Naive thymus-derived CD4-positive, alpha-beta T cell (primary cell): ENCODE measurements at regions not wholly inside any gene's neighbourhood (a gene's known extent, or its start where the extent isn't known, plus 50 kb on each side); places are given as distances from the start of the nearest gene placed in this dataset.

Experiments
- ATAC-seq: fragments of 150-1000 bp; cut with Tn5 transposase; 2 replicates; pipeline ENCODE4 v1.10.0; 2021; ENCODE audit warnings: mild to moderate bottlenecking, moderate library complexity
- CTCF ChIA-PET: fragments of 350-600 bp; sonication (Branson Sonifier 250); formaldehyde crosslinking; loops from one replicate; lab custom pipeline; 2021; ENCODE audit warnings: antibody characterized with exemption; lab: Charles Lee
- POLR2A ChIA-PET: fragments of 350-600 bp; sonication (Branson Sonifier 250); formaldehyde crosslinking; loops from one replicate; lab custom pipeline; 2021; ENCODE audit warnings: antibody characterized with exemption, inconsistent platforms; lab: Charles Lee
- DNase-seq, 9 donors: peaks; one replicate each; pipeline versions ENCODE4 v3.0.0 to v3.0.0-alpha.2; 2020 to 2022; ENCODE audit warnings: mixed read lengths in 1 of 9
- H3K27ac ChIP-seq: one replicate; pipeline ENCODE4 v1.7.0; 2013; ENCODE audit warnings: mild to moderate bottlenecking, low read depth, low read length, moderate library complexity
- H3K27me3 ChIP-seq, 2 donors: one replicate each; pipeline ENCODE4 v1.7.0; 2013; ENCODE audit warnings: low read length in 2 of 2, mild to moderate bottlenecking in 2 of 2, moderate library complexity in 2 of 2; ENCODE audit not compliant: control insufficient read depth in 2 of 2, insufficient read depth in 2 of 2
- H3K36me3 ChIP-seq, 3 experiments: 1 replicate in 2 of 3; 2 replicates in 1 of 3; pipeline ENCODE4 v1.7.0; 2013; ENCODE audit warnings: low read length in 3 of 3, mild to moderate bottlenecking in 3 of 3, moderate library complexity in 1 of 3; ENCODE audit not compliant: insufficient read depth in 3 of 3, control insufficient read depth in 2 of 3
- H3K4me1 ChIP-seq, 2 donors: one replicate each; pipeline ENCODE4 v1.7.0; 2013; ENCODE audit warnings: low read length in 2 of 2, mild to moderate bottlenecking in 2 of 2, moderate library complexity in 1 of 2; ENCODE audit not compliant: control insufficient read depth in 2 of 2, insufficient read depth in 2 of 2
- H3K4me3 ChIP-seq: 2 replicates; pipeline ENCODE4 v1.7.0; 2013; ENCODE audit warnings: mild to moderate bottlenecking, low read length
- H3K9me3 ChIP-seq, 3 experiments: 1 replicate in 2 of 3; 2 replicates in 1 of 3; pipeline ENCODE4 v1.7.0; 2013; ENCODE audit warnings: low read length in 3 of 3; ENCODE audit not compliant: control insufficient read depth in 2 of 3
- H3K27ac Mint-ChIP-seq, 9 donors: one replicate each; pipeline ENCODE4 v1.8.0; 2020 to 2022; ENCODE audit warnings: mixed read lengths in 9 of 9, mild to moderate bottlenecking in 8 of 9, moderate library complexity in 5 of 9, inconsistent platforms in 2 of 9
- H3K27me3 Mint-ChIP-seq, 5 donors: one replicate each; pipeline ENCODE4 v1.8.0; 2021 to 2022; ENCODE audit warnings: mixed read lengths in 5 of 5, mild to moderate bottlenecking in 1 of 5
- H3K36me3 Mint-ChIP-seq, 5 donors: one replicate each; pipeline ENCODE4 v1.8.0; 2020 to 2022; ENCODE audit warnings: mixed read lengths in 5 of 5, mild to moderate bottlenecking in 3 of 5, inconsistent platforms in 1 of 5
- H3K4me1 Mint-ChIP-seq, 7 donors: one replicate each; pipeline ENCODE4 v1.8.0; 2020 to 2022; ENCODE audit warnings: mixed read lengths in 7 of 7, mild to moderate bottlenecking in 3 of 7, inconsistent platforms in 1 of 7
- H3K4me3 Mint-ChIP-seq, 10 donors: one replicate each; pipeline ENCODE4 v1.8.0; 2020 to 2022; ENCODE audit warnings: mild to moderate bottlenecking in 10 of 10, mixed read lengths in 10 of 10, moderate library complexity in 6 of 10, inconsistent platforms in 2 of 10
- H3K9me3 Mint-ChIP-seq, 11 donors: one replicate each; pipeline ENCODE4 v1.8.0; 2020 to 2022; ENCODE audit warnings: mixed read lengths in 11 of 11, mild to moderate bottlenecking in 4 of 11, inconsistent platforms in 1 of 11, moderate library complexity in 1 of 11
- intact Hi-C, 2 donors: fragments of 100-400 bp; cut with micrococcal nuclease; formaldehyde crosslinking; loops; one replicate each; pipeline ENCODE4 v1.15.1; 2023

DNA sequence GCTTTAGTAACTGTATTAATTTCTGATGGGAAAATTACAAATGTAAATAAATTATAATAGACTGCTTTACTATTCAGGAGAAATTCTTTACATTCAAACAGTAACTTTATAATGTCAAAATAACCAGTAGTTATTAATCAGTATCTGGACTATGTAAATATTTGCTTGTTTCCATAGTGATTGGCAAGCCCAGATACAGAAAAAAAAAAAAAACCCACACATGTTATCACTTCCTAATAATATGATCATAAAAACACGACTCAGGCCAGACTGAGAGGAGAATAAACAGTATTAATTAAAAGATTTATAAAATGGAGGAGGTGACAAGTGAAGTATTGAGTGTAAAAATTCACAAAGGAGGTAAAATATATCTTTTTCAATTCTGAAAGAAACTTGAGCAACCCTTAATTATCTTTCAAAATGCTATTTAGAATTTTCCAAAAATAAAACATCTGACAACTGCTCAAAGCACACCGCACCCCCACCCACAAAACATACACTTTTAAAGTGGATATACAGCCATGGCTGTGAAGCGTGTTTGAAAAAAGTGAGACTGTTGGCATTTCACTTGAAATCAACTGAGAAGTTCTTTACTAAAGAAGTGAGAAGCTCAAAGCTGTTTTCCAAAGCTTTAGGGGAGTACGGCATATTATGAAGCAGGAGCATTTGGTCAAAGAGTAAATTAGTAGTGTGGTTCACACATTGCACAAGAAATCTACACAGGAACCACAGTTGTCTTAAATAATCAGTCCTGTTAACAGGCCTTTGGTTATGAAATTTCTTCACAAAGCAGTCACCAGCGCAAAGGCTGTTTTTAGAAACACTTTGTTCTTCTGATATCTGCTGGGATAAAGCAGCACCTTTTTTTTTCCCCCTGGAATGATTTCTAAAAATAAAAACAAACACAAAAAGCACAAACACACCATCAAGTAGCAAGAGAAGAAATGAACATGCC, 475.8 kb downstream of the TXNL1 start:
- Mint-ChIP-seq H3K27me3 (no peaks in the 10 kb centered on the region), H3K9me3 (peaks cover 0 to 9% (median 0%) of the 10 kb centered on the region in 11 donors), H3K27ac (no peak overlapping the region), H3K4me3 (no peak overlapping the region), H3K4me1 (peaks cover 0 to 2% (median 0%) of the 10 kb centered on the region in 7 donors), H3K36me3 (no peaks in the 10 kb centered on the region)
- POLR2A ChIA-PET, result no interaction called here
- no peaks in the 10 kb centered on the region for H3K27me3 ChIP-seq
- H3K9me3 ChIP-seq, result no peaks in the 10 kb centered on the region
- CTCF ChIA-PET, result no interaction called here
- DNase-seq, result no peak
- ATAC-seq, result no peak
- no peaks in the 10 kb centered on the region for H3K36me3 ChIP-seq
- intact Hi-C loops, result no loop called here
- no peaks in the 10 kb centered on the region for H3K4me1 ChIP-seq
- H3K4me3 ChIP-seq, result no peak overlapping the region
- H3K27ac ChIP-seq, result no peak overlapping the region

DNA sequence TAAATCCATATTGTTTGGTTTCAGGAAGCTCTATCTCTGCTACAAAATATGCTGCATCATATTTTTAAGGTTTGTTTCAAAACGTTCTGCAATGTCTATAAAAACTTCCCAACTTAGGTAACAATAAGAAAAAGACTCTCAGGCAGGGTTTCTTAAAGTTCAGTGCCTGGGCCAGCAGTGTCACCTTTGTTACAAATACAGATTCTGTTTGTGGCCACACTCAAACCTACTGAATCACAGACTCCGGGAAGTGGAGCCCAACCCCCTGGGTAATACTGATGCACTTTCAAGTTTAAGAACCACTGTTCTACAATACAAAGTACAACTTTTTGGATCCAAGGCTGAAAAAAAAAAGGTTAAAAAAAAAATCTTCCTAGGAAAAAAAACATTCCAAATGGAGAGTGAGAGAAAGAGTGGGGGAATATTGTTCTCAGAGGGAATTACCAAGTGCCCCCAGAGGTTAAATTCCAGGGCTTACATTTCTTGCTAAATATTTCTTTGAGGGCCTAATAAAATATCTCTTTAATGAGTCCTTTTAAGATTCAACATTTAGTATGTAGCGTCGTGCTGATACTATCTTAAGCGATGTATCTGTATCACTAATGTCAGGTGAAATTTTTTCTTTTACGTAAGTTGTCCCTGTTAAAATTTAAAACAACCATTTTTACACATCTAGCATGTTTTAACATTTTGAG, 476.7 kb downstream of the TXNL1 start:
- Histone ChIP-seq H3K27ac (no peak overlapping the region), H3K36me3 (no peaks in the 10 kb centered on the region), H3K4me3 (no peak overlapping the region), H3K4me1 (no peaks in the 10 kb centered on the region), H3K9me3 (no peaks in the 10 kb centered on the region), H3K27me3 (no peaks in the 10 kb centered on the region)
- no peak for DNase-seq
- ChIA-PET CTCF (no interaction called here), POLR2A (no interaction called here)
- Mint-ChIP-seq H3K27me3 (no peaks in the 10 kb centered on the region), H3K36me3 (no peaks in the 10 kb centered on the region), H3K4me3 (no peak overlapping the region), H3K27ac (no peak overlapping the region), H3K4me1 (peaks cover 0 to 2% (median 0%) of the 10 kb centered on the region in 7 donors), H3K9me3 (peaks cover 0 to 9% (median 0%) of the 10 kb centered on the region in 11 donors)
- no peak for ATAC-seq
- intact Hi-C loops, result no loop called here

DNA sequence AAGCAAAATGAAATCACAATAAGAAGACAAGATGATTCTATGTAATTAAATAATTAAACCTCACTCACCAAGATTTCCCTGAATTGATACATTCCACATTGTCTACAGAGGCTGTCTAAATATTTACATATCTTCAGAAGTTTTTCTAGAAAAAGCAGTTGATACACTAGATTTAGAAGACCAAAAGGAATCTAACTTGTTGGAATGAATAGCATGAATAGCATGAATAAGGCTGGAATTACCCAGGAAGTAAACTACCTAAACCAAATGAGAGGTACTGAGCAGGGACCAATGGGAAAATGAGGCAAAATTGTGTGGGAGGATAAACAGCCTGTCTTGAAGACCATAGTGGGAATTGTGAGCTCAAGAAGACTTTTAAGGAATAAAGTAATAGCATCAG, 479.7 kb downstream of the TXNL1 start:
- no peaks in the 10 kb centered on the region for H3K36me3 Mint-ChIP-seq
- H3K27ac Mint-ChIP-seq, result no peak overlapping the region
- H3K27ac ChIP-seq, result no peak overlapping the region
- CTCF ChIA-PET, result no interaction called here
- H3K36me3 ChIP-seq, result no peaks in the 10 kb centered on the region
- no peaks in the 10 kb centered on the region for H3K9me3 ChIP-seq
- no peaks in the 10 kb centered on the region for H3K27me3 Mint-ChIP-seq
- peaks cover 0 to 1% (median 0%) of the 10 kb centered on the region in 7 donors for H3K4me1 Mint-ChIP-seq
- POLR2A ChIA-PET, result no interaction called here
- H3K4me3 ChIP-seq, result no peak overlapping the region
- H3K9me3 Mint-ChIP-seq, result peaks cover 0 to 5% (median 0%) of the 10 kb centered on the region in 11 donors
- ATAC-seq, result no peak
- intact Hi-C loops, result no loop called here
- H3K4me1 ChIP-seq, result no peaks in the 10 kb centered on the region
- H3K4me3 Mint-ChIP-seq, result no peak overlapping the region
- no peak for DNase-seq
- H3K27me3 ChIP-seq, result no peaks in the 10 kb centered on the region

DNA sequence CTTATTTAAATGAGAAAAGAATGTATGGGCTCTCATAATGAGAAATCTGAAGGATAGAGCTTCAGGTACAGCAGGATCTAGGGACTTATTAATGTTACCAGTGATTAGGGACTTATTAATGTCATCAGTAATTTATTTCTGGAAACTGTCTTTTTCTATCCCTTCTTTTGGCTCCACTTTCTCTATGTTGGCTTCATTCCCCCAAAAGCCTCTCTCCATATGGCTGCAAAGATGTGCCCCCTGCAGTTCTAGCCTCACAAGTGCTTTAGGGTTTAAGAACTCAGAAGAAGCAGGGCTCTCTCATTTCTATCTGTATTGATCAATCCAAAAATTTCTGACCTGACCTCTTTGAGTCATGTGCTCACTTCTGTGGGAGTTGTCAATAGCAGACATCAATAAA, 480.9 kb downstream of the TXNL1 start:
- Histone ChIP-seq H3K36me3 (no peaks in the 10 kb centered on the region), H3K4me1 (no peaks in the 10 kb centered on the region), H3K4me3 (no peak overlapping the region), H3K27me3 (no peaks in the 10 kb centered on the region), H3K27ac (no peak overlapping the region), H3K9me3 (no peaks in the 10 kb centered on the region)
- ChIA-PET POLR2A (no interaction called here), CTCF (no interaction called here)
- intact Hi-C loops, result no loop called here
- no peak overlapping the region for H3K27ac Mint-ChIP-seq
- DNase-seq, result no peak
- peaks cover 0 to 1% (median 0%) of the 10 kb centered on the region in 7 donors for H3K4me1 Mint-ChIP-seq
- H3K4me3 Mint-ChIP-seq, result no peak overlapping the region
- peaks cover 0 to 11% (median 0%) of the 10 kb centered on the region in 11 donors for H3K9me3 Mint-ChIP-seq
- no peaks in the 10 kb centered on the region for H3K36me3 Mint-ChIP-seq
- H3K27me3 Mint-ChIP-seq, result peaks cover 0 to 5% (median 0%) of the 10 kb centered on the region in 5 donors
- ATAC-seq, result no peak

DNA sequence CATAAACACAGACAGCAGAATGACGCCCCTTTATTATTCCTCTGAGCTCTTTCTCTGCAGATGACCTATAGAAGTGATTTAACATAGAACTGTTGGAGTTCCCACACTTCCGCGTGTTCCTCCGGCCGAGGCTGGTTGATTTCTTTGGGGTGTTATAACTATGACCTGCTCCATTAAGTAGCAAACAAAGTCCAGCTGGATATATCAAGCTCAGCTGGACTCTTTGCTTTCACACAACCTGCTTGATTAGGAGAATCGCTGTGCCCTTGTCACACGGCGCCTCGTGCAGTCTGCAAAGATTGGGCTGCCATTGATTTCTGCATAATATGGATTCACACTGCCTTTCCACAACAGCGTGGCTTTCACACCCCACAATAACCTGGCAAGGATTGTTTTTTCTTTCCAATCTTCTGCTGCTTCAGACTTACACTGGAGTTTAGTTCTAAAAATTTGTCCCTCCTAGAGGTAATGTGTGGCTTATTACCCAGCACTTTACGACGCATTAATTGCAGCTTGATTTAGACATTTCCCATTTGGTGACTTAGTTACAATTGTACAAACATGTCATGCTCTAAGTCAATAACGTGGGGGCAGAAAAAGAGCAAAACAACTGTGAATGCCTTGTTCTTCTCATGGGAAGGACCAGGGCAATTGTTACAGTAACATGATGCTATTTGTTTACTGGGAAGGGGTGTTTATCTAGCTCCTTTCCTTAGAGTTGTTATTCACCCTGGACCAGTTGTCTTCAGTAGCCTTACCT, 485.7 kb downstream of the TXNL1 start:
- Histone ChIP-seq H3K27ac (no peak overlapping the region), H3K9me3 (no peaks in the 10 kb centered on the region), H3K36me3 (no peaks in the 10 kb centered on the region), H3K4me3 (no peak overlapping the region), H3K4me1 (no peaks in the 10 kb centered on the region), H3K27me3 (no peaks in the 10 kb centered on the region)
- ChIA-PET POLR2A (no interaction called here), CTCF (no interaction called here)
- ATAC-seq, result no peak
- intact Hi-C loops, result no loop called here
- Mint-ChIP-seq H3K4me3 (no peak overlapping the region), H3K4me1 (peaks cover 0 to 1% (median 0%) of the 10 kb centered on the region in 7 donors), H3K36me3 (no peaks in the 10 kb centered on the region), H3K27me3 (peaks cover 0 to 5% (median 0%) of the 10 kb centered on the region in 5 donors), H3K27ac (no peak overlapping the region), H3K9me3 (peaks cover 0 to 12% (median 2%) of the 10 kb centered on the region in 11 donors)
- no peak for DNase-seq

DNA sequence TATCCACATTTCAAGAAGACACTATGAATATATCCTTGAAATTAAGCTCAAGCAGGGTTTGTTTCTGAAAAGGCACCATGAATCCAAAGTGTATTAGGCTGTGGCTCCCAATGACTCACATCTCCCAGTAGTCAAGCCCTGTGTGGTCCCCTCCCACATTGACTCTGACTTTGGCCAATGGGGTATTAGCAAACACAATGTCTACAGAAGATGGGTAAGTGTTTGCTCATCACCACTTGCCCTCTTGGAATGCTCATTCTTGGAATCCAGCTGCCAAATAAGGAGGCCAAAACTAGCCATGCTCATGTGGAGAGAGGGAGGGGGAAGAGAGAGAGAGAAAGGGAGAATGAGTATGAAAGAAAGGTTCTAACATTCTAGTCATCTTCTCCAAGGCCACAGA, 490.0 kb downstream of the TXNL1 start:
- DNase-seq (no peak), ATAC-seq (no peak)
- Histone ChIP-seq H3K36me3 (no peaks in the 10 kb centered on the region), H3K9me3 (no peaks in the 10 kb centered on the region), H3K4me3 (no peak overlapping the region), H3K27ac (no peak overlapping the region), H3K27me3 (no peaks in the 10 kb centered on the region), H3K4me1 (no peaks in the 10 kb centered on the region)
- Mint-ChIP-seq H3K36me3 (no peaks in the 10 kb centered on the region), H3K4me1 (no peaks in the 10 kb centered on the region), H3K9me3 (peaks cover 0 to 12% (median 5%) of the 10 kb centered on the region in 11 donors), H3K27ac (no peak overlapping the region), H3K4me3 (no peak overlapping the region), H3K27me3 (peaks cover 0 to 5% (median 0%) of the 10 kb centered on the region in 5 donors)
- POLR2A ChIA-PET, result no interaction called here
- intact Hi-C loops, result loop anchor here in 1 of 2 donors (10.0 kb wide), 1 partner anchor 64 kb away; no protein-coding TSS in a partner anchor
- CTCF ChIA-PET, result no interaction called here
